ENCODE measurements at regions not wholly inside any gene's neighbourhood (a gene's known extent, or its start where the extent isn't known, plus 50 kb on each side); places are given as distances from the start of the nearest gene placed in this dataset.

DNA sequence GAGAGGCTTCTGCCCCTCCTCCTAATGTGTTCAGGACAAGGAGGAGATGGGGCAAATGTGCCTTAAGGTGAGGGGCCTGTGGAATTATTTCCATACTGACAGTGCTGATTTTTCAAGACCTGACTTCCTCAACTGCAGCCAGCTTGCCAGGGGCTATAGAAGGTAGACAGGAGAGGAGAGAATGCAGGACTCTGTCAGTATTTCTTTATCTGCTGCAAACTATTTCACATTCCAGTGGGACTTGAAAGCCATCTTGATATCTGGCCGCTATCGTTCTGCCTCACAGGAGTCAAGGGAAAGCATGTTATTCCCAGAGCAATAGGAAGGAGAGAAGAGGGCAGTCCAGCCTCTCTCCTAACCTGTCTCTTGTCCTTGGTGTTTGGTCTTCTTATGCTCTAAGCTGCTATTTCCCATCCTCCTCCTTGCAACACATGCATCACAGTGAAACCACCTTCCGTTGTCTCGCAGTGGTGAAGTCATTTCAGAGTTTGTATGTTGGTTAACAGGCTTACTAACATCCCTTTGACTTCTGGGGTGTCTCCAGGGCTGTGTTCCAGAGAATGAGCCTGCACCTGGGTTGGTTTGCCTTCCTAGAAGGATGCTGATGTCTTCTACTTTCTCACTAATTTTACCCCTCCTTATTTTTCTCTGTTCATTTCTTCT lies 95.1 kb upstream of the MRPS22 start:
- no peak overlapping the region for H3K27ac ChIP-seq (ENCODE audit: insufficient read depth, low read length)
- TF ChIP-seq CTCF (conservative IDR thresholded peaks at IDR 0.05; ENCODE audit: low read depth, low read length) = no peak

More for the DNA sequence above, 95.1 kb upstream of the MRPS22 start:
- Histone ChIP-seq H3K9me3 (ENCODE audit: control insufficient read depth, insufficient read depth, low read length) (no peaks in the 10 kb centered on the region), H2AFZ (replicated peaks; ENCODE audit: low read length, poor library complexity) (no peak overlapping the region), H3K79me1 (ENCODE audit: low read depth in 1 of 2, low read length in 2 of 2) (no peaks in the 10 kb centered on the region), H2BK5ac (ENCODE audit: low read depth, low read length, poor library complexity, severe bottlenecking) (no peak overlapping the region), H2BK20ac (ENCODE audit: low read depth, low read length) (no peak overlapping the region), H4K8ac (ENCODE audit: low read depth in 2 of 2, low read length in 2 of 2) (no peak overlapping the region), H3K4me1 (ENCODE audit: control insufficient read depth, insufficient read depth, low read length) (no peaks in the 10 kb centered on the region), H3K36me3 (ENCODE audit: control insufficient read depth, insufficient read depth, low read length) (no peaks in the 10 kb centered on the region), H3K4me3 (ENCODE audit: insufficient read depth, low read depth, low read length) (no peak overlapping the region), H3K56ac (ENCODE audit: extremely low read depth, insufficient read depth, low read length) (no peak overlapping the region), H3K9me1 (ENCODE audit: insufficient read depth, low read length) (no peaks in the 10 kb centered on the region), H2AK9ac (replicated peaks; ENCODE audit: low read depth, low read length, poor library complexity) (no peak overlapping the region), H2BK15ac (ENCODE audit: low read depth, low read length) (no peak overlapping the region), H3K9ac (ENCODE audit: low read depth, low read length) (no peak overlapping the region), H2AK5ac (ENCODE audit: low read depth, low read length) (no peak overlapping the region), H3K27me3 (ENCODE audit: control insufficient read depth, insufficient read depth, low read length) (peaks cover 13% of the 10 kb centered on the region), H3K14ac (replicated peaks; ENCODE audit: low read depth, low read length) (no peak overlapping the region), H4K20me1 (ENCODE audit: insufficient read depth, low read length) (no peaks in the 10 kb centered on the region), H2BK120ac (ENCODE audit: low read depth, low read length) (no peak overlapping the region), H4K5ac (ENCODE audit: low read depth, low read length) (no peak overlapping the region), H4K91ac (ENCODE audit: insufficient read depth, low read depth, low read length) (no peak overlapping the region), H3K23ac (ENCODE audit: low read depth, low read length) (no peak overlapping the region), H3K18ac (ENCODE audit: low read depth, low read length) (no peak overlapping the region), H3K4ac (ENCODE audit: low read depth, low read length) (no peak overlapping the region), H3K4me2 (ENCODE audit: low read depth, low read length) (no peak overlapping the region)
- POLR2A ChIA-PET (ENCODE audit: unreplicated experiment) = no interaction called here
- DNase-seq = no peak
- intact Hi-C loops (cut with micrococcal nuclease) = loop anchor here (10.0 kb wide), 1 partner anchor 76 kb away; no protein-coding TSS in a partner anchor
- BruUV-seq (replicated peaks) = no TSS peak
- WGBS, 2 experiments (ENCODE audit: extremely low coverage in 2 of 2, insufficient read length in 1 of 2) = no CpG with 5 or more reads among the region's 4 CpGs
- in situ Hi-C loops (cut with MboI; ENCODE audit: low sequenced_read_pairs) = no loop called here
- CTCF ChIA-PET = no interaction called here
- no peak for ATAC-seq (ENCODE audit: low read depth)
- dilution Hi-C loops (cut with HindIII; ENCODE audit: low sequenced_read_pairs, unreplicated experiment) = no loop called here

Measured in IMR-90 (cell line).